G401.6 (cell line): ENCODE measurements at regions not wholly inside any gene's neighbourhood (a gene's known extent, or its start where the extent isn't known, plus 50 kb on each side); places are given as distances from the start of the nearest gene placed in this dataset.
"Not testable (repeated sequence)": the region's sequence is repeated elsewhere in the genome, so short reads cannot be mapped to it uniquely, and the experiment has no call there.

Experiments
- FAIRE-seq: peaks from 2 replicates; lab custom pipeline; 2012; peaks lifted over from hg19 to GRCh38; lab: Jason Lieb, UNC

DNA sequence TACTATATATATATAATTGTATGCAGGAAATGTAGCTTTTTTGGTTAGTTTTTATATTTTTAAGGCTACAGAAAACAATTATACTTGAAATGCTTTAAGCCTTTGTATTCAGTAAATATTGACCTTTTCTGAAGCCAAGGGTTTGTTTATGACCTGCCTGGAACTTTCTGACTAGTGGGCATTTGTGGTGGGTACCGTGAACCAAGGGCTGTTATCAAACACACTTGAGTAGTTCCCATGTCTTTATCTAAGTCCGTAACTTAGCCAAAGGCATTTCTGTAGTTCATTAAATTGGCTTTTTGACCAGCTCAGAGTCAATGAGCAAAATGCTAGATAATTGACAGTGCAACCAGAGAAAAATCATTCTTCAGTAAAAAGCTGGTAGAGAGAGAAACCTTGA is 1444.2 kb upstream of the SLC10A2 start:
- no peak for FAIRE-seq

DNA sequence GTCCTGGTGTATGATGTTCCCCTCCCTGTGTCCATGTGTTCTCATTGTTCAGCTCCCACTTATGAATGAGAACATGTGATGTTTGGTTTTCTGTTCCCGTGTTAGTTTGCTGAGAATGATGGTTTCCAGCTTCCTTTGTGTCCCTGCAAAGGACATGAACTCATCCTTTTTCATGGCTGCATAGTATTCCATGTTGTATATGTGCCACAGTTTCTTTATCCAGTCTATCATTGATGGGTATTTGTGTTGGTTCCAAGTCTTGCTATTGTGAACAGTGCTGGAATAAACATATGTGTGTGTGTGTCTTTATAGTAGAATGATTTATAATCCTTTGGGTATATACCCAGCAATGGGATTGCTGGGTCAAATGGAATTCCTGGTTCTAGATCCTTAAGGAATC is 1427.3 kb upstream of the SLC10A2 start:
- not testable (repeated sequence) for FAIRE-seq

DNA sequence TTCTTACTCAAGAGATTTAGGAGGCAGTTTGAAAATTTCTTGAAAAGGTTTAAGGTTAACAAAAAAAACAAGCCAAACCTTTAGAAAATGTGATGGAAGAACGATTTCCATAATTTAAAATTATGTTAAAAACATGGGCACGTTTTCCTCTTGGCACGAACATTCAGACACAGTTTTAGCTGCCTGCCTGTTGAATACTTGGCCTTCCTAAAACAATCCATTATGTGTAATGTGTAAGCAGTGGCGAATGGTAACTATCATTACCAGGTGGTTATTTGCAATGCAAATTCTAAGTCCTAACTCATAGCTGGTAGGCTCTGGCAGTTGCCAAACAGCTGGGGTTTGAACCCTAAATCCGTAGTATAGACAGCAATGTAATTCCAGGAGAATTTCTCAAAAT is 1425.7 kb upstream of the SLC10A2 start:
- no peak for FAIRE-seq

DNA sequence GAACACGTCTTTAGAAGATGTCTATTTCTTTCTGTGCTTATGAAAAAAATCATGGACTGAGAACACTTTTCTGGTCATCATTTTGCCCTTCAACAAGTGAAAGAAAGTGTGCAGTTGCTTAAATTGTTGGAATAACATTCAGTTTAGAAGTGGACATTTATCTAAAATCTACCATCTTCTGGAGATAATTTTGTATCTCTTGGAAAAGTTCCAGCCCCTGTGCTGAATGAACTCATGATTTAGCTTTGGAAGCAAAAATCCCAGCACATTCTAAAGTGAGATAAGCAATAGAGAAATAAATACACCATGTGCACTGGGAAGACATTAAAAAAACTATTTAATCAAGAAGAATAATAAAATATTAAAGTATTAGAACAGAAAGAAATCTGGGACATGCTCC is 1420.8 kb upstream of the SLC10A2 start:
- FAIRE-seq = no peak

DNA sequence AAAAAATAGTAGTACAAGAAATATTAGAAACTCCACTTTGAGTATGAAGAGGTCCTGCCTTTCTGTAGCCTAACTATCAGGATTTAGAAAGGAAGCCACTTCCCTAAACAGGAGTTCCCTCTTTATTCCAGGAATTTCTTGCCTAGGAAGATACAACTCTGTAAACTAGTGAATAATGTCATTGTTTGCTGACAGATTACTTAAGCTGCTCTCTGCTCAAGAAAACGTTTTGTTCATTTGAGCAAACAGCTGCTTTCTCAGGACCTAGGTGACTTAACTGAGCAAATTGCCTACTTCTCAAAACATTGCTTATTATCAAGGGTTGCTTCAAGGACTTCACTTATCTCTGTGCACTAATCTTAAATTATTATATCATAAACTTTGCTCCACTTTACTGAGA is 1419.4 kb upstream of the SLC10A2 start:
- no peak for FAIRE-seq

DNA sequence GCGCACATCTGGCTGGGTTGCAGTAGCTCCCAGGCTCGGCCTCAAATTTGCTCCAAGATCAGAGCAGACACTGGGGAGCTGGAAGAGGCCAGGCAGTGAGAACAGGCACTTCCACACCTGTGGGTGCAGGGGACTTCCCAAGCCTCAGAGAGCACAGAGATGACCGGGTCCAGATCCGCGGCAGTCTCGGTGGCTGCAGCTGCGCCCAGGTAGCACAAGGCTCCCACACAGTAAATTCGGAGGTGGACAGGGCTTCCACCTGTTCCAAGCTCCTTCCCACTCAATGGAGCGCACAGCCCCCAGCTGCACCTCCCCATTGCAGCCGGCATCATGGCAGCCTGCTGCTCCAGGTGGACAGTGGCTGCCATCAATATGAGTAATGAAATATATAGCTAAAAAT is 1417.4 kb upstream of the SLC10A2 start:
- no peak for FAIRE-seq

DNA sequence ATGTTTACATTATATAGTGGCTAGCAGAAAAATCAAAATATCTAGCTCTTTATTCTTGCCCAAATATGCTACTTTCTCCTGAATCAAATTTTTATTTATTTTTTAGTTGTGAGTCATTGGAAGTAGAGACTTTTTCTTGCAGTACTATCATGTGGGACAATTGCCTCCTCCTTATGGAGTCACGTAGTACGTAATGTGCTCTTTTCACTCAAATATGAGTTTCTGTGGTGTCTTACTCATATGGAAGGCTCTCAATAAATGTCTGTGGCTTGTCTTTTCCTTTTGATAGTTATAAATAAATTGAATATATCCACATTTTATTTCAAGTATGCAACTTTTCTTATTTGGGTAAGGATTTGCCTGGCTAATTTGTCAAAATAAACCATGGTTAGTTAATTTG is 1411.0 kb upstream of the SLC10A2 start:
- FAIRE-seq = no peak

DNA sequence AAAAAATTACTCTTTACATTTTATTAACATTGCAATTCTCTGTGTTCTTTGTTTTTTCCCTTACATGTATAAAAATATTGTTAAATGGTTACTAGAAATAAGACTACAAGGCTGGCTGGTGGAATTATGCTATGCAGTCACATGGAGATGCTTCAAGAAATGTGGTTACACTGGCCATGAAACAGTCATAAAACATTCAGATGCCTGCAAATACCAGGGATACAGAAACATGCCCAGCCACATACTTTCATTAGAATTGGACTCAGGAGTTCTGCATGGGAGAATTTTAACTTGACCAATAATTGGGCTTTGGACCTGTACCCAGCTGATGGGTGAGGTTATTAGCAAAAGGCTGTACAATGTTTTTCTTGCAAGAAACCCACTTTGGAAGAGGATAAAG is 1407.7 kb upstream of the SLC10A2 start:
- no peak for FAIRE-seq

DNA sequence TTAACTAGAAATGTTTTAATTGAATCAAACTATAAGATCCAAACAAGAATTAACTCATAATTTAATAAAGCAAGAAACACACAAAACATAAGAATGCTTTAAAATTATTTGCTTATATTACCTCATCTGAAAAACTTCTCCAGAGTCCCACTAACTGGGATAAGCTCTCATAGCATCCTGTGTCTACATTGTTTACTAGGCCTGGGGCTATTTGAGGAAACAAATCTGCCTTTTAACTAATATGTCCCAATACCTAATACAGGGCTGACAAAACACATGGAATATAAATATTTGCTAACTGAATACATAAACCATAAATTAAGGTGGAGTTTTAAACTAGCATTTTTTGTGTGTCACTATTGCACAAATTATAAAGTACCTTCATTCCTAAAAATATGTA is 1399.8 kb upstream of the SLC10A2 start:
- no peak for FAIRE-seq

DNA sequence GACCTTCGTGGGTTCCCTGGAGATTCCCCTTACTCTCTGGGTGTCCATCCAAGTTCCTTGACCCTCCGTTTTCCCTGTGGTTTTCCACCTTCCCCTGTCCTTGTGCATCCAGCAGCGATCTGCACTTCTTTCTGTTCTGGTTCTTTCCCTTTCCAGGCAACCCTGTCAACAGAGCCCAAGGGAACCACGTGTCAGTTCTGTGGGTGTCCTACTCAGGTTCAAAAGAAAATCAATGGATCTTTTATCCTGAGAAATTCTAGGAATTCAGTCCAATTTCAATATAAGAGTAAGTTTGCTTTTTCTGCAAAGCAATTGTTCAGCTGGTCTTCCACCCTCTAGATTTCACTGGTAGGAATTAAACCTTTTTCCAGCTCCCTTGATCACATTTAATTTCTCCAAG is 1394.8 kb upstream of the SLC10A2 start:
- no peak for FAIRE-seq

DNA sequence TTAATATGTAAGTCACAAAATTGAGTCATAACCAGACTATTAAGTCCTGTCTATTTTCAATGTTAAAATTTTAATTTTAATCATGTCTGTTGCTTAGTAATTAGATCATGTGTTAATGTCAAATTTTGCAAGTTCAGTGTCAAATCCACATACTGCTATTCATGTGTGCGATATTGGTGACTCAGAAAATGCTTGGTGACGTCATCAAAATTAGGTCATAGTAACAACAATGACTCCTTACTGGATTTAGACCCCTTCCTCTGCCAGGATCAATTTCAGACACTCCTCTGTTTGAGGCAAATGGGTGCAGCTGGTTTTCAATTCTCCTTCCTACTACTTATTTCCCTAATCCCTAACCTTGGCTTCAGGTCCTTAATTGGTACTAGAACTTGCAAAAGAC is 1394.3 kb upstream of the SLC10A2 start:
- FAIRE-seq = no peak

DNA sequence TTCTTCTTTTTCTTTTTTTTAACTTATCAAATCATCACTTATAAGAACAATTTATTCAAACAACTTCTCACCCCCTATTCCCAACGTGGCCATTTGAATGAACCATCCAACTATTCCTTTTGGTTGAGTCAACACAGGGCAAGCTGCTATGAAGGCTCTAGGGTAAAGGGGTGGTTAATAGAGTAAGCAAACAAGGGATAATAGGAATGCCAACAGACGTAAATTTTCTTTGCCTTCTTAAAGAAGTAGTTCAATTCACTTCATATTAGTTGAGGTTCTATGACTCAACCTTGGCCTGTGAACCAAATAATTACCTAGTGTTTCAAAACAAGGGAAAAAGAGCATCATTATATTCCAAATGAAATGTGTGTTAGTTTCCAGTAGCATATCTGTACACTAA is 1383.8 kb upstream of the SLC10A2 start:
- no peak for FAIRE-seq

DNA sequence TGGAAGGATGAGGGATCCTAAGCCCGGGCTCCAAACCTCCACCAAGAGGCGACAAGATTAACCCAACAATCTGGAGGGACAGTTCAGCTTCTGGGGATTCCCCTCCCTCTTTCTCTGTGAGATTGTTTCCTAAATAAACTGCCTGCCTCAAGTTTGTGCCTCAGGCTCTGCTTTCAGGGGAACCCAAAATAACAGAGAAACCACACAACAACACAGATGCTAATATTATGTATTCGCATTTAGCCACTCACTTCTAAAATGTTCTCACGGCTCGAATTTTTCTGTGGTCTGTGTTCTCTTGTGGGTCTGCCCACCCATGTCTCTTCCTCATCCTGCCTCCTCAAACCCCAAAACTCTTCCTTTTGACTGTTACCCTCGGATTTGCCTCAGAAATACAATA is 1381.1 kb upstream of the SLC10A2 start:
- FAIRE-seq = no peak

DNA sequence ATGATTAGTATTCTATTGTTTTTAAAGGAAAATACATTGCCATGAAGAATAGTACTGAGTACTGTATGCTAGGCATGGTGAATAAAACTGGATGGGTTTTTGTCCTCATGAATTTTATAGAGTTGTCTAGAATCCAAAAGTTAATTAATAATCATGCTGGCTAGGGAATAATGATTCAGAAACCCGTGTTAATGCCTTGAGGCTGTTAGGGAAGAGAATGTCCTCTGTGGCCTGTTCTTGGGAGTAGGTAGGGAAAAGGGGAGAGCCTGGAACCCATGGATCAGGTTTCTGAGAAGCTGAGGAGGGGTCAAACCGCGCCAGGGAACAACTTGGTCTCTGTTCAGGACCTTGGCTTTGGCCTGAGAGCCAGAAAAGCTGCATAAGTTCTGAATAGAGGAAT is 1376.3 kb upstream of the SLC10A2 start:
- no peak for FAIRE-seq

DNA sequence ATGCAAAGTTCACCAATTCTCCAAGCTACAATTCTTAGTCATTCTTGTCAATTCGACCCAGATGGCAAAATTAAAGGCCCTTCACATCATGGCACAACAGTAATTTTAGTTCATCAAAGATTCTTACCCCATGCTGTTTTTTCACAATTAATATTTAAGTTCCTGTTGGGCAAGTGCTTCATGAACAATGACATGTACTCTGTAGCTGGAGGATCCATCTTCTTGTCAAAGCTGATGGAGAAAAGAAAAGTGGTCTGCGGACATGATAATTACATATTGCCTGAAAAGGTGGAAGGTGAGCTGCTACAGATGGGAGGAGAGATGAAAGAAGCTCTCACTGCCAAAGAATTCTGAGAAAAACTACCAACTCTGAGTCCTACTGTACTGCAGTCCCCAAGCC is 1370.3 kb upstream of the SLC10A2 start:
- FAIRE-seq = no peak

DNA sequence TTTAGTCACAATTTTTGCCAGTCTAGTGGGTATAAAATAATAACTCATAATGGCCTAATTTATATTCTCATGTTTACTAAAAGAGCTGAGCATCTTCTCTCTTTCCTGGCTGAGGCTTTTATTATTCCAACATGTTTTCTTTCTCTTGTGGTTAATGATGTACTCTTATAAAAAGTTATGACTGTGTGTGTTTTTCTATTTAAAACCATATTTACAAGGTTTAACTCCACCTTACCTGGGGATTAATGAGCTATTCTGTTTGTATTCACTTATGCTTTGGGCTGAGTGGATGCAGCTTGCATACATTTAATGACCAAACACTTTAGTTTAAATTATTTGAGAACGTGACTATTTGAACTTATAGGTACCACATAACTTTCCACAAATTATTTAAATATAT is 1365.7 kb upstream of the SLC10A2 start:
- no peak for FAIRE-seq

DNA sequence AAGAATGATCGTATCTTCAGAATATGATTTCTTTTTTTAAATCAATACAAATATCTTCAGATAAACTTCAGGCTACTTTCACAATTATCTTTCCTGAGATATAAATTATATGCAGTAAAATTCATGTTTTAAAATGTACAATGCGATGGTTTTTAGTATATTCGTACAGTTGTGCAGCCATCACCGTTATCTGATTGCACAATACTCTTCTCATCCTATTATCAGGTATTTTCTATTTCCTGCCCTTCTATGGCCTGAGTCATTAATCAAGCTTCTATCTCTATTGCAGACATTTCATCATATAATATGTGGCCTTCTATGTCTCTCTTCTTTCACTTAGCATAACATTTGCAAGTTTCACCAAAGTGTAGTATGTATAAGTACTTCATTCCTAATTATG is 1360.2 kb upstream of the SLC10A2 start:
- no peak for FAIRE-seq

DNA sequence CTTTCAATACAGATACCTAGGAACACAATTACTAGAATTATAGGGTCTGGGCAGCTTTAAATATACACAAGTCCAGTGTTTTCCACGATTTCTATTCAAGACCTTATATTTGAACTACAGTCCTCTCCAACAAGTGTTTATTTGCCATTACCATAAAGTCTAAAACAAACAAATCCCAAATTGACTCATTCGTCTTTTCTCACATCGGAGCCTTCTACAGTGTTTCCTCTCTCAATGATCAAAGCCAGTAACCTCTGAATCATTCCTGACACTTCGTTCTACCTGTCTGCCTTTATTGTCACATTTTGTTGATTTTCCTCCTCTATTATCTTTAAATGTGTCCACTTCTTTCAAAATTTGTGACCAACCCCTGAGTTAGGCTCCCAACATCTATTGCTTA is 1356.5 kb upstream of the SLC10A2 start:
- no peak for FAIRE-seq

DNA sequence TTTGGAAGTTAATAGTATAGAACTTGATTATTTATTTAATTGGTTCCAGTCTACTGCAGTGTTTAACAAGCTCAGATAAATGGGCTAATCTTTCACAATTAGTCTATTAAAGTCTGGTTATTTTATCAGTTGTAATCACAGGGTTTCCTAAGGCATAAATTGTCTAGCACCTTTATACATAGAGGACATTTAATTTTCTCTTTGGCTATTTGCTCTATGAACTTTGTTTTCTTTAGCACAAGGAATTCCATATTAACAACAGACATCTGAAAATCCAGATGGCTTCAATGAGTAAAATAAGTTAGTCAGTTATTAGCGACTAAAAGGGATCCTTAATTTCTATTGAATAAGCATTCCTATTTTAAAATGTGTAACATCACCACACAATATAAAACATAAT is 1350.8 kb upstream of the SLC10A2 start:
- no peak for FAIRE-seq

DNA sequence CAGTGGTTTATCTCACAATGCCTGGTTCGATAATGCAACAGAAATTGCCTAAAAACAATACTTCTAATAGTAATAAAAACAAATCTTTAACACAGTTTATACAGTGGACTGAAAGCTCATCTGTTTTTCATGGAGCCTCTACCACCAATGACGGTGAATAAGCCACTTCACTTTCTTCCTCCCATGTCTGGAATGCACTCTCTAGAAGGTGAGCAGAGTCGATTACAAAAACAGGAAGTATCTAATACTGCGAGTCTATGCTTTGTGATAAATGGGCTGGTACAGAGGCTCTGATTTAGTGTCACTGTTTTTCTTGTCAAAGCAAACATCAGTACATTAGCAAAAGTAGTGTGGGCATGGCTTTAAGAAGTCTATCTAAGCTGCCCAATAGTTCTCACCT is 1348.6 kb upstream of the SLC10A2 start:
- no peak for FAIRE-seq

DNA sequence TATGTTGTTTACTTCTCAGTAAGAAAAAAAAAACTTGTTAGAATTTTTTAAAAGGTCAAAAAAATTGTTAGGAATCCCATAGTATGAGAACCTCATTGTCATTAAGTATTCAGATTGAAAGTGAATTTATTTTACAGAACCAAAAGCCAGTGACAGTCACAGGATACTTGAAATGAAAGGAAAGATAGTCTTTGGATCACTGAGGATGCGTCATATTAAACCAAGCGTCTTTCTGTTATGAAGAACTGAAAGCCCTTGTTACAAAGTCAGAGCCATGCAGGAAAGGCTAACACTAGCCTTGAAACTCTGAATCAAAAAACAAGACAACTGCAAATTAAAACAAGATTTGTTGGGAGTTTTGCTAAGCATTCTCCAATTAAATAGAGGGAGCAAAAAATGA is 1348.0 kb upstream of the SLC10A2 start:
- FAIRE-seq = no peak

DNA sequence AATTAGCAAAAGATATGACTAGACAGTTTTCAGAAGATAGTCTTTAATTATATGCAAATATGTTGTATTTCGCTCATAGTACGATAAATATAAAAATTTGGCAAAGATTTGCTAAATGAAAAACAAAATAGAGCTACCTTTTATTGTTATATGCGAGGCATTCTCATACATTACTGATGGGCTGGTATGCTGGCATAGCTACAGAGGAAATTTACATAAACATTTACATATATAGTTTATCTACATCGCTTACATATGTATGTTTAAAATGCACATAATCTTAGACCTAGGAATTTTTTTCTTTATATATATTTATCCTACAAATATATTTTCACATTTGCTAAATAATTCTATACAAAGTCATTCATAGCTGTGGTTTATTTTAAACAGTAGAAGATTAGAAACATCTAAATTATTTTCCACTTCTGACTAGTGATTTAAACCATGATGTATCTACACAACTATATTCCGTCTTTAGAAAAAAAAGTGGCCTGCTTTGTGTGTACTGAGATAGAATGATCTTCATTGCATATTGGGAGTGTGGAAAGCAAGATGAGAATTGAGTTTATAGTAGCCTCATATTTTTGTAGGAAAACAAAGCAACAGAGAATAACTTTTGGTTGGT is 1345.0 kb upstream of the SLC10A2 start:
- no peak for FAIRE-seq

DNA sequence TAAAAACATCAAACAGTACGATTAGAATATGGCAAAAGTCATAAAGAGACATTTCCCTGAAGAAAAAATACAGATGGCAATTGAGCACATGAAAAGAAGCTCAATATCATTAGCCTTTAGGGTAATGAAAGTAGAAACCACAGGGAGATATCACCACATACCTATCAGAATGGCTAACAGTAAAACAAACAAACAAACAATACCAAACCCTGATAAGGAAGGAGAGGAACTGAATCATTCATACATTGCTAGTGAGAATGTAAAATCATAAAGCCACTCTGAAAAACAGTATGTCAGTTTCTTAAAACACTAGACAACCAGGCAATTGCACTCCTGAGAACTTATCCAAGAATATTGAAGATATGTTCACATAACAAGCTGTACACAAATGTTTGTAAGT is 1342.5 kb upstream of the SLC10A2 start:
- FAIRE-seq = no peak

DNA sequence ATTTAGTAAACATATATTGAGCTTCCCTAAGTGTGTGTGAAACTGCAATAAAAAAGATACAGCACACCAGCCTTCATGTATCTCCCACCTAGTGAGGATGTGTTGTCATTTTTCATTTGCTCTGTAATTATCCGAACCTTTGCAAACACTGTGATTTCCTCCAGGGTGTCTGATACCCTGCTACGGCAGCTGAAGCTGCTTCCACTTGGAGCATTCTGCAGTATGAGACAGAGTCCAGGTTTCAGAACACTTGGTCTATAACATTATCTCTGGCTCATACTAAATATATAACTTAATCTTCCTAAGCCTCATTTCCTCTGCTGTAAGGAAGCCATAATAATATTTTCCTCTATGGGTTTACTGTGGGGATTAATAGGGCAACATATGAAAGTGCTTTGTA is 1338.1 kb upstream of the SLC10A2 start:
- no peak for FAIRE-seq

DNA sequence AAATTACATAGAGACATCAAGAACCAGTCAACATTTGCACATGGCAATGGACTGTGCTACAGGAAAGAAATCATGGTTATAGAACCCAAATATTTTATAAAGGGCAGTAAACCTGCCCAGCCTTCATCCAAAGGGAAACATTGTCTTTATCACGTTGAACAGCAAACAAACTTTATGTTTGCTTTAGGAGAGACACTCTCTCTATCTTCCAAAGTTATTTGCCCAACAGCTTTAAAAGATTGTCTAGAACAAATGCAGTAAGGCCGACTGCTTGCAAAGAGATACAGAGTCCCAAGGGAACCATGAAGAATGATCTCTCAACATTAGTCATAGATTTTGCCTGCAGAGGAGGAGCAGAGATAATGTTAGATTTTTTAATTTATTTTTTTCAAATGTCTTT is 1323.5 kb upstream of the SLC10A2 start:
- no peak for FAIRE-seq
